ENCODE measurements at regions not wholly inside any gene's neighbourhood (a gene's known extent, or its start where the extent isn't known, plus 50 kb on each side); places are given as distances from the start of the nearest gene placed in this dataset.

DNA sequence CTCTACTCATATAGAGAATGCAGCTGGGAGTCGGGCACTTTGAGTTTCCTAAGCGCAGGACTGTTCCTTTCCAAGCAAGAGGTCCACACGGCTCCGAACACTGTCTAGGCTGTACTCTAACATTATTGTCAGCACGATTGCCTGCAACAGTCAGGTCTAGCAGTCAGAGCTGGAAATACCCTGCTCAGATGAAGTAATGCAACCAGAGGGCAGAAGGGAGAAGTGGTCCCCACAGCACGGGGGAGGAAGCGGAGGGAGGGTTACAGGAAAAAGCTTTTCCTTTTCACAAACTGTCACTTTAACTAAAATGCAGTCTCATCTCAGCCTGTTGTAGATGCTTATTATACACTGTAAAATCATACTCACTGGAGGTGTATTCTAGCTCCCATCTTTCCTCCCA lies 98.9 kb upstream of the SLC44A3 start:
- TF ChIP-seq, protein P1, sequence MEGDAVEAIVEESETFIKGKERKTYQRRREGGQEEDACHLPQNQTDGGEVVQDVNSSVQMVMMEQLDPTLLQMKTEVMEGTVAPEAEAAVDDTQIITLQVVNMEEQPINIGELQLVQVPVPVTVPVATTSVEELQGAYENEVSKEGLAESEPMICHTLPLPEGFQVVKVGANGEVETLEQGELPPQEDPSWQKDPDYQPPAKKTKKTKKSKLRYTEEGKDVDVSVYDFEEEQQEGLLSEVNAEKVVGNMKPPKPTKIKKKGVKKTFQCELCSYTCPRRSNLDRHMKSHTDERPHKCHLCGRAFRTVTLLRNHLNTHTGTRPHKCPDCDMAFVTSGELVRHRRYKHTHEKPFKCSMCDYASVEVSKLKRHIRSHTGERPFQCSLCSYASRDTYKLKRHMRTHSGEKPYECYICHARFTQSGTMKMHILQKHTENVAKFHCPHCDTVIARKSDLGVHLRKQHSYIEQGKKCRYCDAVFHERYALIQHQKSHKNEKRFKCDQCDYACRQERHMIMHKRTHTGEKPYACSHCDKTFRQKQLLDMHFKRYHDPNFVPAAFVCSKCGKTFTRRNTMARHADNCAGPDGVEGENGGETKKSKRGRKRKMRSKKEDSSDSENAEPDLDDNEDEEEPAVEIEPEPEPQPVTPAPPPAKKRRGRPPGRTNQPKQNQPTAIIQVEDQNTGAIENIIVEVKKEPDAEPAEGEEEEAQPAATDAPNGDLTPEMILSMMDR (IDR thresholded peaks at IDR 0.05; ENCODE audit: insufficient read depth, low read depth, low read length) = no peak
- no peak for TF ChIP-seq EZH2 (IDR thresholded peaks at IDR 0.05; ENCODE audit: insufficient read depth, low read length)
